B cell (primary cell): ENCODE measurements at regions not wholly inside any gene's neighbourhood (a gene's known extent, or its start where the extent isn't known, plus 50 kb on each side); places are given as distances from the start of the nearest gene placed in this dataset.

Source experiments
- ATAC-seq: fragments of 200-7000 bp; cut with Tn5 transposase; one replicate; pipeline ENCODE4 v1.10.0; 2021; ENCODE audit warnings: low read depth, mild to moderate bottlenecking, moderate number of reproducible peaks, moderate library complexity
- CTCF ChIA-PET: fragments of 350-600 bp; sonication (Branson Sonifier 250); formaldehyde crosslinking; loops from one replicate; lab custom pipeline; 2021; ENCODE audit warnings: antibody characterized with exemption, inconsistent platforms; lab: Charles Lee
- POLR2A ChIA-PET: fragments of 350-600 bp; sonication (Branson Sonifier 250); formaldehyde crosslinking; loops from one replicate; lab custom pipeline; 2021; ENCODE audit warnings: antibody characterized with exemption; lab: Charles Lee
- DNase-seq: peaks from one replicate; pipeline ENCODE4 v3.0.0; 2013
- H2AFZ ChIP-seq: 2 replicates; pipeline ENCODE4 v1.6.1; 2012; ENCODE audit warnings: mild to moderate bottlenecking, low read depth, low read length; ENCODE audit not compliant: insufficient read depth, poor library complexity, severe bottlenecking
- H3K27ac ChIP-seq, 2 donors: 1 replicate in 1 of 2; 2 replicates in 1 of 2; pipeline ENCODE4 v1.5.1; 2012 to 2013; ENCODE audit warnings: low read length in 2 of 2, mild to moderate bottlenecking in 2 of 2, moderate library complexity in 1 of 2
- H3K27me3 ChIP-seq, 4 experiments: fragments of 200-600 bp in 1 of 4; sonication (generic) in 1 of 4; replicated peaks in 1 of 4; 1 replicate in 2 of 4; 2 replicates in 2 of 4; pipeline versions ENCODE4 v1.6.1 to v1.7.0; 2013 to 2016; ENCODE audit warnings: low read length in 3 of 4, mild to moderate bottlenecking in 2 of 4, mixed read lengths in 1 of 4, moderate library complexity in 1 of 4; ENCODE audit not compliant: insufficient read depth in 4 of 4, control insufficient read depth in 3 of 4; ENCODE audit errors: control extremely low read depth in 1 of 4
- H3K36me3 ChIP-seq, 2 experiments: replicated peaks in 1 of 2; 1 replicate in 1 of 2; 2 replicates in 1 of 2; pipeline versions ENCODE4 v1.6.1 to v1.7.1; 2013; ENCODE audit warnings: low read length in 1 of 2; ENCODE audit not compliant: insufficient read depth in 2 of 2, control insufficient read depth in 1 of 2; ENCODE audit errors: control extremely low read depth in 1 of 2, extremely low read depth in 1 of 2
- H3K4me1 ChIP-seq, 2 donors: fragments of 200-600 bp in 1 of 2; sonication (generic) in 1 of 2; 1 replicate in 1 of 2; 2 replicates in 1 of 2; pipeline versions ENCODE4 v1.5.1 to v1.6.1; 2013 to 2017; ENCODE audit warnings: low read length in 2 of 2; ENCODE audit not compliant: control insufficient read depth in 2 of 2, insufficient read depth in 2 of 2
- H3K4me2 ChIP-seq: replicated peaks from 2 replicates; pipeline ENCODE3; 2012; ENCODE audit warnings: mild to moderate bottlenecking, low read depth, low read length; ENCODE audit not compliant: poor library complexity, severe bottlenecking
- H3K4me3 ChIP-seq, 5 experiments: fragments of 200-600 bp in 1 of 5; sonication (generic) in 1 of 5; 1 replicate in 3 of 5; 2 replicates in 2 of 5; pipeline versions ENCODE4 v1.5.1 to v1.7.0; 2011 to 2016; ENCODE audit warnings: low read length in 4 of 5, mild to moderate bottlenecking in 4 of 5, low read depth in 2 of 5, control low read depth in 1 of 5, moderate library complexity in 1 of 5; ENCODE audit not compliant: insufficient read depth in 1 of 5; ENCODE audit errors: control extremely low read depth in 1 of 5, extremely low read depth in 1 of 5
- H3K79me2 ChIP-seq: fragments of 200-600 bp; sonication (generic); one replicate; pipeline ENCODE4 v1.6.0; 2016; ENCODE audit warnings: low read length; ENCODE audit not compliant: control insufficient read depth, insufficient read depth
- H3K9ac ChIP-seq: fragments of 200-600 bp; sonication (generic); 2 replicates; pipeline ENCODE4 v1.6.1; 2017; ENCODE audit warnings: mild to moderate bottlenecking, low read length, moderate library complexity
- H3K9me3 ChIP-seq, 3 donors: one replicate each; pipeline versions ENCODE4 v1.6.1 to v1.7.1; 2013; ENCODE audit warnings: low read length in 2 of 3; ENCODE audit not compliant: control insufficient read depth in 2 of 3, insufficient read depth in 1 of 3; ENCODE audit errors: control extremely low read depth in 1 of 3
- H4K20me1 ChIP-seq: 2 replicates; pipeline ENCODE4 v1.6.0; 2012; ENCODE audit warnings: mild to moderate bottlenecking, low read length; ENCODE audit not compliant: insufficient read depth, control insufficient read depth, poor library complexity, severe bottlenecking
- H3K27ac Mint-ChIP-seq: one replicate; pipeline ENCODE4 v1.8.0; 2021; ENCODE audit warnings: mixed read lengths
- H3K27me3 Mint-ChIP-seq: one replicate; pipeline ENCODE4 v1.8.0; 2021; ENCODE audit warnings: mixed read lengths
- H3K4me1 Mint-ChIP-seq: one replicate; pipeline ENCODE4 v1.8.0; 2021; ENCODE audit warnings: mixed read lengths
- H3K4me3 Mint-ChIP-seq: one replicate; pipeline ENCODE4 v1.8.0; 2021; ENCODE audit warnings: mixed read lengths
- H3K9me3 Mint-ChIP-seq: one replicate; pipeline ENCODE4 v1.8.0; 2022; ENCODE audit warnings: mixed read lengths; ENCODE audit not compliant: insufficient read depth
- EZH2 ChIP-seq: IDR thresholded peaks from 2 replicates; pipeline ENCODE4 v1.6.1; 2012; ENCODE audit warnings: borderline replicate concordance, low read depth, mild to moderate bottlenecking, moderate library complexity, low read length; ENCODE audit not compliant: insufficient read depth, poor library complexity, severe bottlenecking
- WGBS: methylation state at CpG from one replicate; pipeline ENCODE4 v1.1.5; 2013; ENCODE audit warnings: missing lambda C conversion rate; ENCODE audit not compliant: insufficient coverage; 5-methylcytosine and 5-hydroxymethylcytosine counted together
- intact Hi-C: fragments of 100-400 bp; cut with micrococcal nuclease; formaldehyde crosslinking; loops from one replicate; pipeline ENCODE4 v1.10.0; 2022
- TF ChIP-seq, protein P1 (sequence below): fragments of 200-600 bp; IDR thresholded peaks from one replicate; pipeline ENCODE4 v1.8.0; 2022; ENCODE audit warnings: antibody characterized with exemption, mild to moderate bottlenecking

DNA sequence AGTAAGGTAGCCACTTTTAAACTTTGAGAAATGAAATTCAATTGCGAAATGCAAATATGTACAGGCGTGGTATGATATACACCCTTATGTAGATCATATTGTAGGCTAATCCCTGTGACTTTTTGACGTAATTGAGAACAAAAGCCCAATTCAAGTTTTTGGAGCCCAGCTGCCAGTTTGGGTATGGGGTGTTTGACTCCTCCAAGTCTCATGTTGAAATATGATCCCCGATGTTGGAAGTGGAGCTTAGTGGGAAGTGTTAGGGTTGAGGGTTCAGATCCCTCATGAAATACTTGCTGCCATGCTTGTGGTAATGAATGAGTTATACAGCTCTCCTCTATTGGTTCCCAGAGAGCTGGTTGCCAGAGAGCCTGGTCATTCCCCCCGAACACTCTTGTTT lies 1666.8 kb downstream of the SUCLG1 start:
- Histone ChIP-seq H3K4me2 (no peak overlapping the region), H3K4me3 (no peak overlapping the region), H3K27ac (no peak overlapping the region), H3K36me3 (no peaks in the 10 kb centered on the region), H3K9ac (no peak overlapping the region), H3K79me2 (no peaks in the 10 kb centered on the region), H3K9me3 (no peaks in the 10 kb centered on the region), H2AFZ (no peak overlapping the region), H4K20me1 (no peaks in the 10 kb centered on the region), H3K4me1 (no peaks in the 10 kb centered on the region), H3K27me3 (no peaks in the 10 kb centered on the region)
- Mint-ChIP-seq H3K4me3 (no peak overlapping the region), H3K9me3 (peaks cover 3% of the 10 kb centered on the region), H3K27ac (no peak overlapping the region), H3K4me1 (no peaks in the 10 kb centered on the region), H3K27me3 (no peaks in the 10 kb centered on the region)
- ChIA-PET CTCF (no interaction called here), POLR2A (no interaction called here)
- DNase-seq (no peak), ATAC-seq (no peak)
- 85% methylated on average over 4 of the region's 5 CpGs for WGBS
- no peak for TF ChIP-seq EZH2
- TF ChIP-seq, protein P1, sequence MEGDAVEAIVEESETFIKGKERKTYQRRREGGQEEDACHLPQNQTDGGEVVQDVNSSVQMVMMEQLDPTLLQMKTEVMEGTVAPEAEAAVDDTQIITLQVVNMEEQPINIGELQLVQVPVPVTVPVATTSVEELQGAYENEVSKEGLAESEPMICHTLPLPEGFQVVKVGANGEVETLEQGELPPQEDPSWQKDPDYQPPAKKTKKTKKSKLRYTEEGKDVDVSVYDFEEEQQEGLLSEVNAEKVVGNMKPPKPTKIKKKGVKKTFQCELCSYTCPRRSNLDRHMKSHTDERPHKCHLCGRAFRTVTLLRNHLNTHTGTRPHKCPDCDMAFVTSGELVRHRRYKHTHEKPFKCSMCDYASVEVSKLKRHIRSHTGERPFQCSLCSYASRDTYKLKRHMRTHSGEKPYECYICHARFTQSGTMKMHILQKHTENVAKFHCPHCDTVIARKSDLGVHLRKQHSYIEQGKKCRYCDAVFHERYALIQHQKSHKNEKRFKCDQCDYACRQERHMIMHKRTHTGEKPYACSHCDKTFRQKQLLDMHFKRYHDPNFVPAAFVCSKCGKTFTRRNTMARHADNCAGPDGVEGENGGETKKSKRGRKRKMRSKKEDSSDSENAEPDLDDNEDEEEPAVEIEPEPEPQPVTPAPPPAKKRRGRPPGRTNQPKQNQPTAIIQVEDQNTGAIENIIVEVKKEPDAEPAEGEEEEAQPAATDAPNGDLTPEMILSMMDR = no peak
- intact Hi-C loops = no loop called here

- Histone ChIP-seq H3K9me3 (no peaks in the 10 kb centered on the region), H3K4me3 (no peak overlapping the region), H2AFZ (no peak overlapping the region), H3K4me1 (no peaks in the 10 kb centered on the region), H3K27ac (no peak overlapping the region), H3K9ac (no peak overlapping the region), H3K4me2 (no peak overlapping the region), H3K36me3 (no peaks in the 10 kb centered on the region), H4K20me1 (no peaks in the 10 kb centered on the region), H3K27me3 (no peaks in the 10 kb centered on the region), H3K79me2 (no peaks in the 10 kb centered on the region)
- CTCF ChIA-PET = no interaction called here
- TF ChIP-seq, protein P1 = no peak
- TF ChIP-seq EZH2 = no peak
- no peaks in the 10 kb centered on the region for H3K9me3 Mint-ChIP-seq
- DNase-seq (no peak), ATAC-seq (no peak)
- no peaks in the 10 kb centered on the region for H3K27me3 Mint-ChIP-seq
- POLR2A ChIA-PET = no interaction called here
- no peak overlapping the region for H3K27ac Mint-ChIP-seq
- no peak overlapping the region for H3K4me3 Mint-ChIP-seq
- H3K4me1 Mint-ChIP-seq = no peaks in the 10 kb centered on the region
- intact Hi-C loops = no loop called here
- 89% methylated on average over 10 of the region's 16 CpGs for WGBS
Measured at GRCh38 chr2:82790206-82791021, 1668.7 kb downstream of the SUCLG1 start.
